Natural killer cell (primary cell): ENCODE measurements at regions not wholly inside any gene's neighbourhood (a gene's known extent, or its start where the extent isn't known, plus 50 kb on each side); places are given as distances from the start of the nearest gene placed in this dataset.

Experiments
- ATAC-seq, 3 donors: fragments of 150-1000 bp in 2 of 3; fragments of 200-7000 bp in 1 of 3; cut with Tn5 transposase; 1 replicate in 1 of 3; 2 replicates in 2 of 3; pipeline ENCODE4 v1.10.0; 2021; ENCODE audit warnings: mild to moderate bottlenecking in 2 of 3, moderate library complexity in 2 of 3
- DNase-seq, 2 donors: peaks; one replicate each; pipeline versions ENCODE4 v3.0.0 to v3.0.0-alpha.2; 2013 to 2021; ENCODE audit warnings: mixed read lengths in 1 of 2
- H3K27ac ChIP-seq: one replicate; pipeline ENCODE4 v1.5.1; 2013; ENCODE audit warnings: mild to moderate bottlenecking, low read length
- H3K27me3 ChIP-seq: one replicate; pipeline ENCODE4 v1.6.1; 2013; ENCODE audit warnings: low read length; ENCODE audit not compliant: control insufficient read depth, insufficient read depth
- H3K36me3 ChIP-seq: one replicate; pipeline ENCODE4 v1.6.1; 2013; ENCODE audit warnings: low read length; ENCODE audit not compliant: control insufficient read depth, insufficient read depth
- H3K4me1 ChIP-seq: one replicate; pipeline ENCODE4 v1.6.1; 2013; ENCODE audit warnings: low read length; ENCODE audit not compliant: control insufficient read depth, insufficient read depth
- H3K4me3 ChIP-seq: one replicate; pipeline ENCODE4 v1.5.1; 2013; ENCODE audit warnings: low read length
- H3K9me3 ChIP-seq: one replicate; pipeline ENCODE4 v1.6.1; 2013; ENCODE audit warnings: low read length; ENCODE audit not compliant: control insufficient read depth, insufficient read depth
- H3K27ac Mint-ChIP-seq, 2 donors: one replicate each; pipeline ENCODE4 v1.8.0; 2022; ENCODE audit warnings: mild to moderate bottlenecking in 2 of 2, mixed read lengths in 2 of 2, moderate library complexity in 1 of 2
- H3K27me3 Mint-ChIP-seq, 2 donors: one replicate each; pipeline ENCODE4 v1.8.0; 2022; ENCODE audit warnings: low read depth in 2 of 2, mixed read lengths in 2 of 2
- H3K36me3 Mint-ChIP-seq: one replicate; pipeline ENCODE4 v1.8.0; 2022; ENCODE audit warnings: mixed read lengths
- H3K4me1 Mint-ChIP-seq, 2 donors: one replicate each; pipeline ENCODE4 v1.8.0; 2022; ENCODE audit warnings: mixed read lengths in 2 of 2
- H3K4me3 Mint-ChIP-seq: one replicate; pipeline ENCODE4 v1.8.0; 2022; ENCODE audit warnings: mild to moderate bottlenecking, moderate library complexity, mixed read lengths
- H3K9me3 Mint-ChIP-seq, 2 donors: one replicate each; pipeline ENCODE4 v1.8.0; 2022; ENCODE audit warnings: mixed read lengths in 2 of 2
- WGBS: methylation state at CpG from one replicate; pipeline ENCODE4 v1.1.7; 2013; ENCODE audit warnings: missing lambda C conversion rate; ENCODE audit not compliant: insufficient coverage; 5-methylcytosine and 5-hydroxymethylcytosine counted together
- intact Hi-C: fragments of 100-400 bp; cut with micrococcal nuclease; formaldehyde crosslinking; loops from one replicate; pipeline ENCODE4 v1.14.2; 2022
- TF ChIP-seq, protein P1 (sequence below): fragments of 200-600 bp; IDR thresholded peaks from one replicate; pipeline ENCODE4 v1.8.0; 2022; ENCODE audit warnings: antibody characterized with exemption

DNA sequence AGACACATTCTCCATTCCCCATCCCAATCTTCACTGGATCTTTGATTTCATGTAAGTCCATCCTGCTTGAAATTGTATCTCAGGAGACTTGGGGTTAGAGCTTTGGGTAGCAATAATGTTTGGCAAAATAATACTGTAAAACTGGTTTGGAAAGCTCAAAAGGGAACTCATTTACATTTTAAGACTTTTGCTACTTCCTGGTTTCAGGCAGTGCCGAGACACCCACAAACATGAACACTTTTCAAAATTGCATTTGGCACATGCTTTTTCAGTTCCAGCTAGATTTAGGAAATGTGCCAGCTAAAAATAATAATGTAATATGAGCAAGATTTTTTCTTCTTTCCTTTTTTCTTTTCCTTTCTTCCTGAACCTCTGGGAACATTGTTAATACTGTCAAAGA is 145.7 kb upstream of the CBLB start:
- ATAC-seq = no peak
- Mint-ChIP-seq H3K4me3 (no peak overlapping the region), H3K36me3 (no peaks in the 10 kb centered on the region), H3K27me3 (no peaks in the 10 kb centered on the region), H3K4me1 (peaks cover 11 to 12% of the 10 kb centered on the region in 2 donors), H3K27ac (no peak overlapping the region), H3K9me3 (no peaks in the 10 kb centered on the region)
- H3K27ac ChIP-seq = no peak overlapping the region
- no peaks in the 10 kb centered on the region for H3K27me3 ChIP-seq
- no peaks in the 10 kb centered on the region for H3K9me3 ChIP-seq
- 86% methylated on average over 1 of the region's 1 CpG for WGBS
- intact Hi-C loops = no loop called here
- DNase-seq = no peak
- no peaks in the 10 kb centered on the region for H3K36me3 ChIP-seq
- H3K4me1 ChIP-seq = no peaks in the 10 kb centered on the region
- H3K4me3 ChIP-seq = no peak overlapping the region
- TF ChIP-seq, protein P1, sequence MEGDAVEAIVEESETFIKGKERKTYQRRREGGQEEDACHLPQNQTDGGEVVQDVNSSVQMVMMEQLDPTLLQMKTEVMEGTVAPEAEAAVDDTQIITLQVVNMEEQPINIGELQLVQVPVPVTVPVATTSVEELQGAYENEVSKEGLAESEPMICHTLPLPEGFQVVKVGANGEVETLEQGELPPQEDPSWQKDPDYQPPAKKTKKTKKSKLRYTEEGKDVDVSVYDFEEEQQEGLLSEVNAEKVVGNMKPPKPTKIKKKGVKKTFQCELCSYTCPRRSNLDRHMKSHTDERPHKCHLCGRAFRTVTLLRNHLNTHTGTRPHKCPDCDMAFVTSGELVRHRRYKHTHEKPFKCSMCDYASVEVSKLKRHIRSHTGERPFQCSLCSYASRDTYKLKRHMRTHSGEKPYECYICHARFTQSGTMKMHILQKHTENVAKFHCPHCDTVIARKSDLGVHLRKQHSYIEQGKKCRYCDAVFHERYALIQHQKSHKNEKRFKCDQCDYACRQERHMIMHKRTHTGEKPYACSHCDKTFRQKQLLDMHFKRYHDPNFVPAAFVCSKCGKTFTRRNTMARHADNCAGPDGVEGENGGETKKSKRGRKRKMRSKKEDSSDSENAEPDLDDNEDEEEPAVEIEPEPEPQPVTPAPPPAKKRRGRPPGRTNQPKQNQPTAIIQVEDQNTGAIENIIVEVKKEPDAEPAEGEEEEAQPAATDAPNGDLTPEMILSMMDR = no peak

GRCh38 chr3:106014971-106015370 is 146.2 kb upstream of the CBLB start:
- Histone ChIP-seq H3K4me1 (no peaks in the 10 kb centered on the region), H3K27me3 (no peaks in the 10 kb centered on the region), H3K36me3 (no peaks in the 10 kb centered on the region), H3K4me3 (no peak overlapping the region), H3K9me3 (no peaks in the 10 kb centered on the region), H3K27ac (no peak overlapping the region)
- no peaks in the 10 kb centered on the region for H3K36me3 Mint-ChIP-seq
- H3K27ac Mint-ChIP-seq = no peak overlapping the region
- no peaks in the 10 kb centered on the region for H3K27me3 Mint-ChIP-seq
- TF ChIP-seq, protein P1 = no peak
- H3K4me1 Mint-ChIP-seq = peaks cover 11 to 12% of the 10 kb centered on the region in 2 donors
- 98% methylated on average over 3 of the region's 3 CpGs for WGBS
- DNase-seq = no peak
- H3K9me3 Mint-ChIP-seq = no peaks in the 10 kb centered on the region
- H3K4me3 Mint-ChIP-seq = no peak overlapping the region
- no peak for ATAC-seq
- intact Hi-C loops = no loop called here

- DNase-seq (no peak), ATAC-seq (no peak)
- intact Hi-C loops = no loop called here
- H3K27ac ChIP-seq = no peak overlapping the region
- Mint-ChIP-seq H3K9me3 (no peaks in the 10 kb centered on the region), H3K27me3 (no peaks in the 10 kb centered on the region), H3K4me3 (no peak overlapping the region), H3K27ac (no peak overlapping the region), H3K36me3 (no peaks in the 10 kb centered on the region), H3K4me1 (no peaks in the 10 kb centered on the region)
- no peaks in the 10 kb centered on the region for H3K27me3 ChIP-seq
- no peaks in the 10 kb centered on the region for H3K9me3 ChIP-seq
- H3K4me3 ChIP-seq = no peak overlapping the region
- no peaks in the 10 kb centered on the region for H3K36me3 ChIP-seq
- 98% methylated on average over 4 of the region's 4 CpGs for WGBS
- TF ChIP-seq, protein P1 = no peak
- no peaks in the 10 kb centered on the region for H3K4me1 ChIP-seq
Measured at GRCh38 chr3:106018102-106018501, 149.3 kb upstream of the CBLB start.

DNA sequence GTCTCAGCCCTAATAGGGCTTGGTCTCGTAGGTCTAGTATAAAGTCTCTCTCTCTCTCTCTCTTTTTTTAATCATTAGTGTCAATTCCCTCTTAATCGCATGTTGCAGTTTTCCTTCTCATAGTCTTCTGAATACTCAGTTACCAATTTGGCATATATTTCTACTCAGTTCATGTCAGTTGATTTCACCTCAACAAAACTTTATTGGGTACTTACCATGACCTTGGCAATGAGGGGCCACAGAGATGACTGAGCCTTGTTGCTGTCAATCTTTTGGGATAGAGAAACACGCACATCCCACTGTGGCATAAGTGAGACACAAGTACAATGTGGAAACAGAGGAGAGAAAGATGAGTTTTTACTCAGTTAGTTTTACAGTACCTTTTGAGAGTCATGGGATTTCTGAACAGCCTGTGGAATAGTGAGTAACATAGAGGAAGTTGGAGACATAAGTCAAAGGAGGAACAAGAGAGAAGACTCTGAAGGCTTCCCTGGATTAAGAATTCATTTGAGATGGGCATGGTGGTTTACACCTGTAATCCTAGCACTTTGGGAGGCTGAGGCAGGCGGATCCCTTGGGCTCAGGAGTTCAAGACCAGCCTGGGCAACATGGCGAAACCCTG is 150.2 kb upstream of the CBLB start:
- Histone ChIP-seq H3K27ac (no peak overlapping the region), H3K36me3 (no peaks in the 10 kb centered on the region), H3K4me1 (no peaks in the 10 kb centered on the region), H3K4me3 (no peak overlapping the region), H3K27me3 (no peaks in the 10 kb centered on the region), H3K9me3 (no peaks in the 10 kb centered on the region)
- DNase-seq (no peak), ATAC-seq (no peak)
- Mint-ChIP-seq H3K27ac (no peak overlapping the region), H3K36me3 (no peaks in the 10 kb centered on the region), H3K4me1 (no peaks in the 10 kb centered on the region), H3K4me3 (no peak overlapping the region), H3K9me3 (no peaks in the 10 kb centered on the region), H3K27me3 (no peaks in the 10 kb centered on the region)
- 95% methylated on average over 5 of the region's 5 CpGs for WGBS
- intact Hi-C loops = no loop called here
- TF ChIP-seq, protein P1 = no peak
